ENCODE measurements at regions not wholly inside any gene's neighbourhood (a gene's known extent, or its start where the extent isn't known, plus 50 kb on each side); places are given as distances from the start of the nearest gene placed in this dataset.
A peak's percentile ranks its signal among the peaks of the same experiment; 100 is the strongest.

DNA sequence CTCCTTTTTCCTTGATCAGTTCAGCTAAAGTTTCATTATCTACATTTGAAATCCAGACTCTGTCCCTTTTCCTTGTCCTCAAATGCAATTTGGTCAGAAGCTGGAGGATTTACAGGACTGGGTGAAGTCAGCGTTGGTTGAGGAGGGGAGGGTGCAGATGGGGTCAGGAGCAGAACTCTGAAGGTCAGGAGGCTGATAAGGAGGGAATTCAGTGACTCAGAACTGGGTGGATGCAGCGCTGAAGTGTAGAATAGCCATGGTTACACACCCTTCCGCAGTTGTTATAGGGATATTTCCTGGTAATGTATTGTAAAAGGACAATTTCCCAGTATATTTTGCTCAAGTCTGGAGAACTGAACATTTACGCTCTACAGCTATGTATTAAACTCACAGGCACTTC is 133.1 kb upstream of the FOXA2 start:
- H3K4me3 ChIP-seq, result no peak overlapping the region
- DNase-seq (no peak), ATAC-seq (peak; percentile 94)
- H3K9me3 ChIP-seq, result no peaks in the 10 kb centered on the region
- intact Hi-C loops (cut with DNase I), result no loop called here
- TF ChIP-seq, protein P1, sequence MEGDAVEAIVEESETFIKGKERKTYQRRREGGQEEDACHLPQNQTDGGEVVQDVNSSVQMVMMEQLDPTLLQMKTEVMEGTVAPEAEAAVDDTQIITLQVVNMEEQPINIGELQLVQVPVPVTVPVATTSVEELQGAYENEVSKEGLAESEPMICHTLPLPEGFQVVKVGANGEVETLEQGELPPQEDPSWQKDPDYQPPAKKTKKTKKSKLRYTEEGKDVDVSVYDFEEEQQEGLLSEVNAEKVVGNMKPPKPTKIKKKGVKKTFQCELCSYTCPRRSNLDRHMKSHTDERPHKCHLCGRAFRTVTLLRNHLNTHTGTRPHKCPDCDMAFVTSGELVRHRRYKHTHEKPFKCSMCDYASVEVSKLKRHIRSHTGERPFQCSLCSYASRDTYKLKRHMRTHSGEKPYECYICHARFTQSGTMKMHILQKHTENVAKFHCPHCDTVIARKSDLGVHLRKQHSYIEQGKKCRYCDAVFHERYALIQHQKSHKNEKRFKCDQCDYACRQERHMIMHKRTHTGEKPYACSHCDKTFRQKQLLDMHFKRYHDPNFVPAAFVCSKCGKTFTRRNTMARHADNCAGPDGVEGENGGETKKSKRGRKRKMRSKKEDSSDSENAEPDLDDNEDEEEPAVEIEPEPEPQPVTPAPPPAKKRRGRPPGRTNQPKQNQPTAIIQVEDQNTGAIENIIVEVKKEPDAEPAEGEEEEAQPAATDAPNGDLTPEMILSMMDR (IDR thresholded peaks at IDR 0.05), result no peak
- H3K27ac ChIP-seq, result peak overlapping the region; percentile 74
- no peaks in the 10 kb centered on the region for H3K36me3 ChIP-seq
- H3K4me1 ChIP-seq, result peaks cover 31% of the 10 kb centered on the region
- H3K27me3 ChIP-seq, result no peaks in the 10 kb centered on the region

DNA sequence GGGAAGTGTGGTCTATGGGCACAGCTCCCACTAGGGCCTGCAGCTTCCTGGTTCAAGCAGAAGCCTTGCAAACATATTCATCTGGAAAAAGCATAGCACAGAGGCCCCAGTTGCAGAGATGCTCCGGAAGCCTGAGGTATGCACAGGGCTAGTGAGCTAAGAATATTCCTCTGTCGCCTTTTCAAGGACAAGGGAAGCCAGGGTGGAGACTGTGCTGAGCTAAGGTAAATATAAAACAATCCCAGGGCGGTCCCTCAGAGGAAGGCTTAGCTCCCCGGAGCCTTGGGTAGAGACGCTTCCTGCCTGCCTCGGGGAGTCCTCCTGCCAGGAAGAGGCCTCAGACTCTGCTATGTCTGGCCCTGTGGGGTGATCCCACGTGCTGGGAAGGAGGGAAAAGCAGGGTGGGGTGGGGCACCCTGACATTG is 134.8 kb upstream of the FOXA2 start:
- H3K27me3 ChIP-seq, result no peaks in the 10 kb centered on the region
- H3K4me1 ChIP-seq, result peaks cover 31% of the 10 kb centered on the region
- no peak for DNase-seq
- H3K4me3 ChIP-seq, result no peak overlapping the region
- peak; percentile 46 for ATAC-seq
- no peaks in the 10 kb centered on the region for H3K36me3 ChIP-seq
- H3K27ac ChIP-seq, result no peak overlapping the region
- TF ChIP-seq, protein P1 (IDR thresholded peaks at IDR 0.05), result no peak
- intact Hi-C loops (cut with DNase I), result no loop called here
- H3K9me3 ChIP-seq, result no peaks in the 10 kb centered on the region

GRCh38 chr20:22720206-22720605 is 135.8 kb upstream of the FOXA2 start:
- intact Hi-C loops (cut with DNase I), result no loop called here
- ATAC-seq, result no peak
- H3K27ac ChIP-seq, result no peak overlapping the region

DNA sequence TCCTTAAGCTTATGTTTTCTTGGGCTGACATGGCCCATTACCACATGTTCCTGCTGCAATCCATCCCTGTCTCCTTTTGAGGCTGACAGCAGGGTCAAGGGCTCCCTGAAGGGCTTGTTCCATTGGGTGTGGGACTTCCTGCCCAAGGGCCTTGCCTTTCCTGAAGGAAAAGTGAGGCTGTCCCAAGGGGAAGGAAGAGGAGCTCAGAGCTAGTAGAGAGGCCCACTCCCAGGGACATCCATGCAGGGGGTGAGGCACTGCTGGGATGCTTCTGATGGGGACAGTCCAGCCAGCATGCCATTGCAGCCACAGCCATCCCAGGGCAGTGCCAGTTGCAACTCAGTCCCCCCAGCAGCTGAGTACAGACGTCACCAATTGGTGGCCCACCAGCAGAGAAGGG is 138.4 kb upstream of the FOXA2 start:
- peaks cover 18% of the 10 kb centered on the region for H3K4me1 ChIP-seq
- no peak overlapping the region for H3K4me3 ChIP-seq
- H3K27ac ChIP-seq, result peak overlapping the region; percentile 6
- TF ChIP-seq, protein P1 (IDR thresholded peaks at IDR 0.05), result no peak
- H3K9me3 ChIP-seq, result no peaks in the 10 kb centered on the region
- intact Hi-C loops (cut with DNase I), result no loop called here
- no peaks in the 10 kb centered on the region for H3K27me3 ChIP-seq
- no peaks in the 10 kb centered on the region for H3K36me3 ChIP-seq
- no peak for DNase-seq
- ATAC-seq, result peak; percentile 62

More at GRCh38 chr20:22720206-22720605, 135.8 kb upstream of the FOXA2 start:
- TF ChIP-seq, protein P1 (IDR thresholded peaks at IDR 0.05), result no peak
- Histone ChIP-seq H3K9me3 (no peaks in the 10 kb centered on the region), H3K4me1 (peaks cover 31% of the 10 kb centered on the region), H3K4me3 (no peak overlapping the region), H3K36me3 (no peaks in the 10 kb centered on the region), H3K27me3 (no peaks in the 10 kb centered on the region)
- DNase-seq, result no peak

DNA sequence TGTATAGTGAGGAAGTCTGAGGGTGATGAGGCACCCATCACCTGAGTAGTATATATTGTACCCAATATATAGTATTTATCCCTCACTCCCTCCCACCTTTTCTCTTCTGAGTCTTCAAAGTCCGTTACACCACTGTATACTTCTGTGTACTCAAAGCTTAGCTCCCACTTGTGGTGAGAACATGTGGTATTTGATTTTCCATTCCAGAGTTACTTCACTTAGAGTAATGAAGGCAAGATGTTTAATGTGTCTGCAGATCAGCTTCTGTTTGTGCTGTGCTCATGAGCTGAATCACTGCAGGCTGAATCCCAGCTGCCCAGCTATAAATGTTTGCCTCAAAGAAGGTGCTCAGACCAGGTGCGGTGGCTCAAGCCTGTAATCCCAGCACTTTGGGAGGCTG is 139.3 kb upstream of the FOXA2 start:
- peak; percentile 48 for ATAC-seq

More for the DNA sequence above, 139.3 kb upstream of the FOXA2 start:
- H3K36me3 ChIP-seq, result no peaks in the 10 kb centered on the region
- intact Hi-C loops (cut with DNase I), result no loop called here
- H3K4me3 ChIP-seq, result no peak overlapping the region
- no peaks in the 10 kb centered on the region for H3K27me3 ChIP-seq
- DNase-seq, result no peak
- no peaks in the 10 kb centered on the region for H3K9me3 ChIP-seq
- no peak overlapping the region for H3K27ac ChIP-seq
- TF ChIP-seq, protein P1 (IDR thresholded peaks at IDR 0.05), result no peak
- H3K4me1 ChIP-seq, result peaks cover 10% of the 10 kb centered on the region
